22Rv1 (cell line): ENCODE measurements at regions not wholly inside any gene's neighbourhood (a gene's known extent, or its start where the extent isn't known, plus 50 kb on each side); places are given as distances from the start of the nearest gene placed in this dataset.

Experiments used
- ZFX ChIP-seq: fragments of 450-650 bp; IDR thresholded peaks from 2 replicates; pipeline ENCODE4 v1.6.1; 2017; ENCODE audit warnings: antibody characterized with exemption, borderline replicate concordance
- TF ChIP-seq, protein P1 (sequence below): fragments of 450-650 bp; IDR thresholded peaks from 2 replicates; pipeline ENCODE4 v1.5.1; 2017; ENCODE audit warnings: mild to moderate bottlenecking

- TF ChIP-seq, protein P1, sequence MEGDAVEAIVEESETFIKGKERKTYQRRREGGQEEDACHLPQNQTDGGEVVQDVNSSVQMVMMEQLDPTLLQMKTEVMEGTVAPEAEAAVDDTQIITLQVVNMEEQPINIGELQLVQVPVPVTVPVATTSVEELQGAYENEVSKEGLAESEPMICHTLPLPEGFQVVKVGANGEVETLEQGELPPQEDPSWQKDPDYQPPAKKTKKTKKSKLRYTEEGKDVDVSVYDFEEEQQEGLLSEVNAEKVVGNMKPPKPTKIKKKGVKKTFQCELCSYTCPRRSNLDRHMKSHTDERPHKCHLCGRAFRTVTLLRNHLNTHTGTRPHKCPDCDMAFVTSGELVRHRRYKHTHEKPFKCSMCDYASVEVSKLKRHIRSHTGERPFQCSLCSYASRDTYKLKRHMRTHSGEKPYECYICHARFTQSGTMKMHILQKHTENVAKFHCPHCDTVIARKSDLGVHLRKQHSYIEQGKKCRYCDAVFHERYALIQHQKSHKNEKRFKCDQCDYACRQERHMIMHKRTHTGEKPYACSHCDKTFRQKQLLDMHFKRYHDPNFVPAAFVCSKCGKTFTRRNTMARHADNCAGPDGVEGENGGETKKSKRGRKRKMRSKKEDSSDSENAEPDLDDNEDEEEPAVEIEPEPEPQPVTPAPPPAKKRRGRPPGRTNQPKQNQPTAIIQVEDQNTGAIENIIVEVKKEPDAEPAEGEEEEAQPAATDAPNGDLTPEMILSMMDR = no peak
- no peak for TF ChIP-seq ZFX
Observed at GRCh38 chr1:65489481-65489880, 69.0 kb downstream of the LEPR start.
